GM19455 (cell line): ENCODE measurements at regions not wholly inside any gene's neighbourhood (a gene's known extent, or its start where the extent isn't known, plus 50 kb on each side); places are given as distances from the start of the nearest gene placed in this dataset.

Source experiments
- ATAC-seq: cut with Tn5 transposase; IDR thresholded peaks from one replicate; pipeline ENCODE4 v1.9.1; 2021; ENCODE audit not compliant: unreplicated experiment

DNA sequence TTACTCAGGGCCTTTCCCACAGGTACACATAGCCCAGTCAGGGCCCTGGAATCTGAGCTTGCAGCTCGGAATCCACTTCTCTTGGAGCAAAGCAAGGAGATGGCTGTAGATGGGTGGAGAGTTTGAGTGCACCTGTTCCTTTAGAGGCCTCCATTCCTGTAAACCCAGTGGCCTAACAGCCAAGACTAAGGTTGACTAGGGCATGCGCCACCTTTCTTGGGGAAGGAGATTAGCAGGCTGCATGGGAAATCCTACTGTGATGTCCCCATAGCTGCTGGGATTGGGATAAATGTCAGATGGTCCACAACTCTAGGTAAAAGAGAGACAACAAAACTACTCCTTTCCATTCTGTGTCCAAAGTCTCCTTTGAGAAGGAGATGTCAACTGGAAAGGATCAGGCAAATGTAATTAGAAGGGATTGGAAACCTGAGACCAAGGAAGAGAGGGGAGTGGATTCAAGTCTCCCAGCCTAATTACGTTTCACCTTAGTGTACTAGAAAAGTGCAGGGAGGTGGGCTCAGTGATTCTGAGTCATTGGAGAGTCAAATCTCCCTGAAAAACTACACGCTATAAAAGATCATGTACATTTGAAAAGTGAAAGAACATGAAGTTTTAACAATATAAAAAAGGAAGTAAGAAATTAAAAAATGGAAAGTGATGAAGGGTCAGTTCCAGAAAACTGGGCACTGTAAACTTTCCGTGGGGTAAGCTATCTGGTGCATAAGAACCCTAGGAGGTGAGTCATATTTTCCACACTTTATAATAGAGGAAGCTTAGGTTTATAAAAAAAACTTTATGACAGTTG lies 104.2 kb downstream of the SEC61B start:
- no peak for ATAC-seq

DNA sequence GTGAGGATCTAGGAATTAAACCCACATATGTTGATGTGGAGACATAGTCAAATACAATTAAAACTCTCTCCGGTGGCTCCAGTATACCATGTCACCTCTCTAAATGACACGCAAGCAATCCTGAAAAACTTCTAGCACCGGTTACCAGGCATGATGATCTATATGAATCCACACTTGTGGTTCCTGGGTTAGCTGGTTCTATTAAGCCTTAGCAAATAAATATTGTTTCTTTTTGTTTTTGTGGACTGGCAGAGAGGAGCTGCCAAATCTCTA lies 104.8 kb downstream of the SEC61B start:
- ATAC-seq, result no peak

DNA sequence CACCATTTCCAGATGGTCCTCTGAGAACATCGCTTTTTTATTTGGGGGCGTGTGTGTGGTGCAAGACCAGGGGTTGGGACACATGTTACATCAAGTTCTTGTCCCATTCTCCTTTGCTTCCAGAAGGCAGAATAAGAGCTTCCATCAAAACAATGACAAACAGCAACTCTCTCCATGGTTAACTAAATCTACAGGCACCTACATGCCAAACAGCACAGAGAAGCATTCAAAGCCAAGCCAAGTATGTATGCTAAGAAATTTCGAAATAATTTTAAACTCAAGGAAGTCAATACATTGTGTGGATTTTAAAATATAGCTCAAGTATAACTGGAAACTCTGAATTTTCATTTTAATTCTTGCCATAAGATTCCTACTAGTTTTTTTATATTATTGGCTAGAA lies 105.6 kb downstream of the SEC61B start:
- ATAC-seq, result no peak

DNA sequence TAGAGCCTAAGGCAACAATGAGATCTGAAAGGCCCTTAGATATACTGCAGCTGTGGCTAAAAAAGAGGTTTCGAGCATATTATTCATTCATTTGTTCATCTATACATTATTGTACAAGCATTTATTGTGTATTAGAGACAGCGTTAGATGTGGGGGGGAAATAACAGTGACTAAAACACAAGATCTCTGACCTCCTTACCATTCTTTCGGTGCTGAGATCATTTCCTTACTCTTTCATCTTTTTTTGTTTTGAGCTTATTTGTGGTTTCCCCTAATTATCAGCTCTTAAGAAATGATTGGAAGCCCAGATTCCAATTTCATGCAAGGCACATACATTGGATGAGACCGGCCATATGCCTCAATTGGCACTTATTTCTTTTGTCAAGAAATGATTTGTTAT lies 113.2 kb downstream of the SEC61B start:
- no peak for ATAC-seq

DNA sequence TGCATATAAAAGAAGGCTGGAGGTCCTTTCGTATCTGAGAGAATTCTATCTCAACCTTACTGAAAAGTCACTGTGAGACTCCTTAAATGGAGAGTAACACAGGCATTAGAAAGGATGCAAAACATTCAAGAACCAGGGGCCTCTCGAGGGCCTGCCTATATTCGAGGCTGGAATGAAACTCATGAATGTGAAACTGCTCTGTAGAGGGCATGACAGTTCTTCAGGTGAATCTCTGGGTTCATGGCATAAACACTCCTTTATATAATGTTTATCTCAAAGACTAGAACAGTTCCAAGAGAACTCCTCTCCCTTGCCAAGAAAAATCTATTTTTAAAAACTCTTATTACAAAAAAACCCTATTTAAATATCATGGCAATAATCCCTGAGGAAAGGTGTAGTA lies 113.9 kb downstream of the SEC61B start:
- no peak for ATAC-seq

DNA sequence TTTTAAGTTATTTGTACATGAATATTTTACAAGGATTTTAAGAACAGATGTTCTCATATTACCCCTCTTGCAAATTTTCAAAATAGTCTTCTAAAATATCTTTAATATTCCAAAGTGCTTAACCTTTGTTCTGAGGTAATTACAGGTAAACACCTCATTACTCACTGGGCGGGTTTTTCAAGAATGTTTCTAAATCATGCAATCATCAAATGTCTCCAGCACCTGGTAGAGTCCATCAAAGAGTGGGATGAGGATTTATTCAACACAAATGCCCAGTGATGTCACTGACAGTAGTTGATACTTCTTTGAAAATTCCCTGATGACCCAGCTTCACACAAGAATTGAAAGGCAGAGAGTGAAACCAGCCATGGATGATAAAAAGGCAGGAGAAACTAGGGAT lies 114.4 kb downstream of the SEC61B start:
- ATAC-seq, result no peak

DNA sequence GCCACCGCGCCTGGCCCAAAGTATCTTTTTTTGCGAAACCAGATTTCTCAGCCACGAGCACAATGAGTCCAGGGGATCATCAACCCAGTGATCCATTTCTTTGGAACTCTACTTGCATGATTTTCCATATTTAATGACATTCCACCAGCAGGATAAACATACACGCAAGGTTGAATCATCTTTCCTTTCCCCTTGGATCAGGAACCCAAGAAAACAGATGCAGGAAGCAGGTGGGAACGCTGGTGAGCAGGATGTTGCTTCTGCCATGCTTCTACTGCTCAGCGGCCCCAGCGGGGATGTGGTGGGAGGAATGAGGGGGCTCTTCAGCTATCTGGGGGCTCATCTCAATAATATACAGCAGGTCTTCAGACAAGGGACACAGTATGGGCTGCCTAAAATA lies 118.2 kb downstream of the SEC61B start:
- ATAC-seq, result no peak

DNA sequence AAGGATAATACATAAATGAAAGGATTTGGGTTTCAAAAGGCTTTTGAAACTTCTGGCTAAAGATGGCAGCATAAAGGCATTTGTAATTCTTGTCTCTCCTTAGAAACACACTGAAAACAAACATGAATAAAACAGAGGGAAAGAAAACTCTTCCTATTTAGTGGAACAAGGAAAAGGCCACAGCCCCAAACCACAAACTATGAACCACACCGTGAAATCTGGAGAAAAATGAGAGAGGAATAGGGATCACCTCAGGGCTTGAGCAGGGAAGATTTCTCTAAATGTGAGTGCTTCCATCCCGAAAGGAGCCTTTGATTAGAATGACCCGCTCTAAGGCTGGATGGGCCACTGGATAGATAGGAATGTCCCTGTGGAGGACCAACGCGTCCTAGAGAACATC lies 119.6 kb downstream of the SEC61B start:
- ATAC-seq, result no peak

DNA sequence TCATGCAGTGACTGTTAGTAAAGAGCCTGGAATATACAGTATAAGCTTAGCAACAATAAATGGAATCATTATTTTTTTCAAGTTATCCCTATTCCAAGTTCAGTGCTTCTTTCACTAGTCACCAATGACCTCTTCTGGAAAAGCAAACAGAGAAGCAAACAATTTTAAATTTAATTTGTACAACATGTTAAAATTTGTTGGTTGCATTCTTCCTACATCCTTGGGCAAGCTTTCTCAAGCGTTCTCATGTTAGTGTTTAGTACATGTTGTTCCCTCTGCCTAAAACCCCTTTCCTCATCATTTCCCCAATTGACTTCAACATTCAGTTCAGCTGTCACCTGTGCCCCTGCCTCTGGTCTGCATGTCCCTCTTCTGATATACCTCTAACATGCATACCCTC lies 123.4 kb downstream of the SEC61B start:
- ATAC-seq, result no peak

DNA sequence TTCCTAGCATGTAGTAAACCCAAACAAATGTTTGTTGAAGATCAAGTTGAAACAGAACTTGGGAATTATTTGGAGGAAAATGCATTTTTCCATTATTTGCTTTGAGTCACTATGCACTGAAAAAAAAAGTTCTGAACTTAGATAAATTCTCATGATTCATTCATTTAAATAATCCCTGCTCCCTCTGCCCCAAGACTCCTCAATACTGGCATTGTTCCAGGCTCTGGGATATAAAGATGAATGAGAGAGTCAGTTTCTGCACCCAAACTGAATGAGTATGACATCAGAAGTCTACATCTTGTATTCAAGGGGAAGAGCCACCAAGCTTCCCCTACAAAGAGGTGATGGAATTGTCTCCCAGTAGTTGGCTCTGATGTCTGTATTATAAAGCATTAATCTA lies 123.9 kb downstream of the SEC61B start:
- ATAC-seq, result no peak

DNA sequence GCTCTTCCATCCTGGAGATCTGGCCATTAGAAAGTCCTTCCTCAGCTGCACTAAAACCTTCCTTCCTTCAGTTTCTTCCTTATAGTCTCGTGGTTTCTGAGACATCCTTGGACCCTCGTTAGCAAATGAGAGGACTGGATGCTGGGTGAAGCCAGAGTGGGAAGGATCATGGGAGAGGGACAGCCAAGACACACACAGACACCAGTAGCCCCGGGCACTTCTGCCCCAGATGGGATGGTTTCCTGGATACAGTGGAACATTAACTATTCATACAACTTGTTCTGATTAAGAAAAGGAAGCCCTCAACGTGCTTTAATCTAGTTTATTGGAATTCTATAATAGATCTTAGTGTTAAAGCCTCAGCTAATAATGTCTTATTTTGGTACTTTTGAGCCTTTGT lies 125.5 kb downstream of the SEC61B start:
- ATAC-seq, result no peak

DNA sequence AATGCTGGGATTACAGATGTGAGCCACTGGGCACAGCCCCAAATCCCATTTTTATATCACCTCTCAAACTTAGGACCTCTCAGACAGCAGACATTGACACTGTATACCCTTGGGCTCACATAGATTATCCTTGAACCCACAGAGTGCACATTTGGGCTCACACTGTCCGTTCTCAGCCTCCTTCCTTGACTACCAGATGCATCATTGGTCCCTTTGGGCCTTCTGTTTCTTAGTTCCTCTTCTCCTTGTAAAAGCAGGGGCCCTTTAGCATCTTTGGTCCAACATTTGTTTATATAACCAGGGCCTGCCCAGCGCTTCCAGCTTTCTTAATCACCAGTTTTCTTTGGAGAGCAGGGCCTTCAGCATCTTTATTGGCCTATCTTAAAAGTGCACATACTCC lies 126.2 kb downstream of the SEC61B start:
- ATAC-seq, result no peak

DNA sequence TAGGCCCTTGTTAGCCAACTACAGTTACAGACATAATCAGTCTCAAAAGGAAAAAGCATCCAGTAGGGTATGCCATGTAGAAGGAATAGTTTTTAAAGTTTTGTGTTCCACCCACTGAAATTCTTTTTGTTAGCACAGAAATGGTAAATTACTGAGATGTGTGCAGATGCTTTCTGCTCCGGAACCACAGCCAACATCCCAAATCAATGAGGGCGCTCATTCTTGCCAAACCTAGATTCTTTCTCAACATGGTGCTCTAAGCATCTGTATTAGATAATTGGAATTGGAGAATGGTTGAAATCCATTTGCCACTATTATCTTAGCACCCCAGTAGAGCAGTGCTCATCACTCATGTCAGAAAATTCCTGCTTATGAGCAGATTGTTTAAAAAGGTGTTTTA lies 127.8 kb downstream of the SEC61B start:
- no peak for ATAC-seq

DNA sequence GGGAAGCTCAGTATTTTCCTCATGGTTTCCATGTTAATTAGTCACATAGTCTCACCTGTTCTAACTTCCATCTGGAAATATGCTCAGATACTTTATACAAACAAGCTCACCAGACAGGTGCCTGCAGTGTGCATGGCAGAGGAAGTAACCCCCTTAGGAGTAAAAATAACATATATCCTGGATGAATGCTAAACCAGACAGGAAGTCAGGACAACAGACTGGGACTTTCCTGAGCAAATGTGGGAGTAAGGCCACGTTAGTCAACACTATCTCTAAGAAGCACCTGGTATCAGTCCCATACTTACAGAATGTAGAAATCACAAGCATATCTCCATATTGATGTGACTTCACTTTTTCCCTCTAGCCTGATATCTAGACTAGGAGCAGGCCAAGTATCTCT lies 128.4 kb downstream of the SEC61B start:
- ATAC-seq, result no peak

DNA sequence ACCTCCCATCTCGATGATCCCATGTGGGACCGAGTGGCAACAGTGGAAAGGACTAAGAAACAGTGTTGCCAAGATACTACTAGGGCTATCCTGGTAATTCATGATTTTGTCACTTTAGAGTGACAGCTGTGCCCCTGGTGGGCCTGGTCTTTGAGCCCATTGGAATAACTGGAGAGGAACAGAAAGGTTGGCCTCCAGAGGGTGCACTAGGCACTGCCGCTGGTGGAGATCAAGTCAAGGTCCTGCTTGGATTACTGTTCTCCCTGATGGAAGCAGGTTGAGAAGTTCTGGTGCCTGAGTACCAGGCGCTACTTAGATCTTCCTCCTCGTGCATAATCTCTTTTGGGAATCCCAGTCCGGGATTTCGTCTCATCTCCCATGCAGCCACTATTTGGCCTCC lies 129.6 kb downstream of the SEC61B start:
- no peak for ATAC-seq

DNA sequence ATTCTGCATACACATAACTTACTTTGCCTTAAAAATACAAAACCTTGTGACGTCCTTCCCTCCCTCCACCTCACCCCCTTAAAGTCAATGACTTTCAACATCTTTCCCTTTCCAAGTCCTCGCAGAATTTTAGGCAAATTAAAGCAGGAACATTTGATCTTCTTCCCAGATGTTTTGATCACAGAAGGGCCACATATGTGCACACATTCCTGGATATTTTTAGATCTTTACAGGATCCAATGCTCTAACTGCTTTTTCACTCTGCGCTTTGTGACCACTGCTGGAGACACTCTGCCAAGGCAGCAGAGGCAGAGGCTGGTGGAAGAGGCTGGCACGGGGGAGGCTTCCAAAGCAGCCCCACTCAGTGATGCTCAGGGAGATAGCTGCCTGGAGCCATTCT lies 130.7 kb downstream of the SEC61B start:
- ATAC-seq, result no peak

DNA sequence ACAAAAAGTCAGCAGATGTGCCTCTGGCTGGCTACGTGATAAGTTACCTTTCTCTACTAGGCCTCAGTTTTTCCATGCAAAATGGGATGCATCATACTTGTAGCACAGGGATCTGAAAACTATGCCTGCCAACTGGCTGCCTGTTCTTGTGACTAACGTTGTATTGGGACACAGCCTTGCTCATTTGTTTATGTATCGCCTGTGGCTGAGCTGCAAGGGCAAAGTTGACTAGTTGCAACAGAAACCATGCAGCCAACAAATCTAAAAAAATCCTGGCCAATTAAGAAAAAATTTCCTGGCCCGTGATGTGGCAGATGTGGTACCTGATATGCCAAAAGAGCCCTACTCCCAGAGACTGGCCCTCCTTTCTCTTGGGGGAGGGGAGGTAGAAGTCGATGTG lies 131.3 kb downstream of the SEC61B start:
- no peak for ATAC-seq

DNA sequence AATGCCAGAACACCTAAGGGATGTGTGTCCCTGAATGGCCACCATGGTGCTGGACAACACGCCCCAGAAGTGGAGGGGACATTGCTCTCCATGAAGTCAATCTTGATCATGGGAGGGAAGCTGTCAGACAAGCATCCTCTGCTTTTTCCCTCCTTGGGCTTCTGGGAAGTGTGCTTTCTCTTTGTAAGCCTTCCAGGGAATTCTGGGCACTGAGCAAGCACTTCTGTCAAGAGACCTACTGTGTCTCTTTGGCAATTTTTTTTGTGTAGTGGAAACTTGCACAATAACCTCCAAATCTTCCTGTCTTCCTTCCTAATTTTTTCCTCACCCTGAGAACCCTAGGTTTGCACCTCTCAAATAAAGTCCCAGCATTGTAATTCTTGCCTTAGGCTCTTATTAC lies 132.0 kb downstream of the SEC61B start:
- no peak for ATAC-seq

DNA sequence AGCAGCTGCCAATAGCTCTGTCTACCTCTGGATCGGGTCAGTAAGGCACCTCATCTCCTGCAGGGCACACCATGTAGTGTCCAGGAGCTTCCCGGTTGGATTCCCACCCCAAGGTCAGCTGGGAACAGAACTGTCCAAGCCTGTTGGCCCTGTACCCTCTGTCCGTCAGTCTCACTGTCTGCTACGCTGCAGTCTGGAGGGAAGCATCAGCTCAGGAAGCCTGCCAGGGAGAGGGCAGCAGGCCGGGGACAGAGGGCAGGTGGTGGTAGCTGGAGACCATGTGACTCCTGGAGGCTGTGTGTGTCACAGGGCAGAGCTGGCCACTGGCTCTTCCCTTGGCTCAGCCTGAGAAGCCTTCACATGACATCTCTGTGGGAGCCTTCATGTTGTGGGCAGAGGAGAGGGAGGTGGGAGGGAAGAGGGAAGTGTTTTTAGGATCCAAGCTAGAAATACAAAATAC lies 134.5 kb downstream of the SEC61B start:
- no peak for ATAC-seq

DNA sequence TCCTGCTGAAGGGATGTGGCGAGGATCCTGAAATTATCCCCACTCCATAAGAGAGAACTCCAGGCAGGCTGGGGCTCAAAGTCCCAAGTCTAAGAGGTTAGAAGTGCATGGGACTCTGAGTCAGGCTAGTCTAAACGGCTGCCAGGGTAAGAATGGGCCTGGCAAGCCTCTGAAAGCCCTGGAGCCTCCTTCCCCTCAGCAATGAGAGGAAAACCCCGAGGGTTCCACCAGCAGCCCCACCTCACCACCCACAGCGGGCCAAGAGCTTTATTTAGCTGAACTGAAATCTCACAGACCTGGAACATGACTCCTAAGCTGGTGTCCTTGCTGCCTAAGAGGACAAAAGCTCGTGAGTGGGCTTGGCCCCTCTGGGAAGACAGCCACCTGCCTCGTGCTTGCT lies 135.5 kb downstream of the SEC61B start:
- ATAC-seq, result no peak

DNA sequence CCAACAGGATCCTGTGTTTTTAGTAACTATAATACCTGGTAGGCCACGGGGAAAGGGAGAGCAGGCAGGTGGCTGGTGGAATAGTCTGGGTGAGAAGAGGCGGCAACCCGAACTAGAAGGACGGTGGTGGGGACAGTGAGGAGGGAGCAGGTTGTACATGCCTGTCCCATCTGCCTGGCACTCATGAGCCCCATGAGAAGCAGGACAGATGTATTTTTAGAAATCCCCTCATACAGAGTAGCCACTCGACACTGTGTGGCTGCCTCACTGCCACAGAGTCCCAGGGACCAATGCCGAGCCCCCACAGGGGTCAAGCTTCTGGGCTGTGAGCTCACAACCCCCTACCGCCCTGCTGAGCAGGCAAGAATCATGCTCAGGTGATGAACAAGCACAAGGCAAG lies 136.6 kb downstream of the SEC61B start:
- ATAC-seq, result no peak

DNA sequence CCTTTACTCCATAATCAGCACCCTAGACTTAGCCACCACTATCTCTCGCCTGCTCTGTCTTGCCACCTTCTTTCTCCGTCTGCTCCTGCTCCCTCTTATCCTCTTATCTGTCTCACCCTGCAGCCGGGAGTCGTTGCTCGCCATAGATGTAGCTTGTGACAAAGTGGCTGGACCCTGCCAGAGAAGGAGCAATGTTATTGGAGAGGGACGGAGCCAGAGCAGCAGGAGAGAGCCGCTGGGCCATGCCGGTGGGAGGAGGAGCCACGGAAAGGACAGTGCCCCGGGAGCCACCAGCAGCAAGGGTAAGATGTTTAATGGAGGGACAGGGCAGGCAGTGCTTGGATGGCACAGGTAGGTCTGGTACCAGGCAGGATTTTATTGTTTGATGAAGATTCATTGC lies 137.3 kb downstream of the SEC61B start:
- no peak for ATAC-seq

DNA sequence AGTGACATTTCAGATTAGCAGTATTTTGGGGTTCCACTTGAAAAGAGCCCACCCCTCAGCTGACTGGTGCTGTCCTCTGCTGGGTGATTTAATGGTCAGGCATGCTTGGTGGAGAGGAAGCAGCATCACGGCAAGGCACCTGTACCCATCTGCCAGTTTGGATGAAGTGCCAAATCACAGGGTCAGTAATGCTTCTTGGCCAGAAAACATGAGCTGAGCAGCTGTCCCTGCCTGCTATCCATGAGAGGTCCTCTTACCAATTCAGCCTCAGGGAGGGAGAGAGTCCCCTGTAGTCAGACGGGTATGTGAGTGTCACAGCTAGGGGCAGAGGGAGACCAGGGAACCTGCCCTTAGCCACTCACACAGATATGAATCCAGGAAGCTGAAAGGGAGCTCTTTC lies 137.9 kb downstream of the SEC61B start:
- no peak for ATAC-seq

DNA sequence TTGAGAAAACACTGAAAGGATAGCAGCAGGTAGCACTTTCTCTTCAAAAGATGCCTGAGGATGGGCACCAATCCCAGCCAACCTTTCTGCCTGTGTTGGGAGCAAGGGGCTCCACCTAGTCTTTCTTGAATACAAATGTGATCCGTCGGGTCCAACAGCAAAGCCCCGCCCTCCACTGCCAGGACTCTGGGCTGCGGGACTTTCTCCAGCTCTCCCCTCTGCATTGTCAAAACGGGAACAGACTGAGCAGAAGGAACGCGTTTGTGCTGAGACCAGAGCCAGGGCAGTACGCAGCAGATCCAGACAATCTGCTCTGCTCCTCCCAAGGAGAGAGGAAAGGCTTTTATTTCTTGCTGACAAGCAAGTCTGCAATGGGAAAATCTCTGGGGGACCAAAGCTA lies 139.7 kb downstream of the SEC61B start:
- ATAC-seq, result no peak
